Keratinocyte (primary cell): ENCODE measurements at regions not wholly inside any gene's neighbourhood (a gene's known extent, or its start where the extent isn't known, plus 50 kb on each side); places are given as distances from the start of the nearest gene placed in this dataset.

ENCODE experiments used
- DNase-seq: peaks from one replicate; pipeline ENCODE4 v3.0.0-alpha.2; 2011; ENCODE audit warnings: low read depth, missing footprints, low spot score
- FAIRE-seq: peaks from 2 replicates; lab custom pipeline; 2011; peaks lifted over from hg19 to GRCh38; lab: Jason Lieb, UNC
- H2AFZ ChIP-seq: 2 replicates; pipeline ENCODE4 v1.6.0; 2012; ENCODE audit warnings: low read length, control low read depth, inconsistent platforms; ENCODE audit not compliant: control insufficient read depth
- H3K27ac ChIP-seq: 2 replicates; pipeline ENCODE4 v1.5.1; 2011; ENCODE audit warnings: low read length; ENCODE audit not compliant: control insufficient read depth, insufficient read depth
- H3K27me3 ChIP-seq: 3 replicates; pipeline ENCODE4 v1.6.0; 2011; ENCODE audit warnings: low read length; ENCODE audit not compliant: control insufficient read depth, insufficient read depth; ENCODE audit errors: extremely low read depth
- H3K36me3 ChIP-seq, 2 experiments: 2 replicates in 1 of 2; 3 replicates in 1 of 2; pipeline ENCODE4 v1.5.1; 2011; ENCODE audit warnings: low read length in 2 of 2, mild to moderate bottlenecking in 1 of 2; ENCODE audit not compliant: control insufficient read depth in 2 of 2, insufficient read depth in 2 of 2; ENCODE audit errors: extremely low read depth in 1 of 2
- H3K4me1 ChIP-seq: 3 replicates; pipeline ENCODE4 v1.5.1; 2011; ENCODE audit warnings: low read length; ENCODE audit not compliant: control insufficient read depth, insufficient read depth; ENCODE audit errors: extremely low read depth
- H3K4me2 ChIP-seq: 3 replicates; pipeline ENCODE4 v1.6.0; 2011; ENCODE audit warnings: low read depth, low read length; ENCODE audit not compliant: control insufficient read depth, insufficient read depth; ENCODE audit errors: extremely low read depth
- H3K4me3 ChIP-seq, 3 experiments: fragments of 200-600 bp in 1 of 3; sonication (generic) in 1 of 3; 2 replicates in 2 of 3; 3 replicates in 1 of 3; pipeline ENCODE4 v1.5.1; 2011 to 2016; ENCODE audit warnings: low read length in 3 of 3, mild to moderate bottlenecking in 3 of 3, control low read depth in 2 of 3, inconsistent platforms in 1 of 3, low read depth in 1 of 3, mixed read lengths in 1 of 3, mixed run types in 1 of 3, moderate library complexity in 1 of 3; ENCODE audit not compliant: control insufficient read depth in 2 of 3, insufficient read depth in 2 of 3; ENCODE audit errors: extremely low read depth in 1 of 3
- H3K79me2 ChIP-seq: 2 replicates; pipeline ENCODE4 v1.6.0; 2012; ENCODE audit warnings: low read length; ENCODE audit not compliant: control insufficient read depth, insufficient read depth
- H3K9ac ChIP-seq: 3 replicates; pipeline ENCODE4 v1.6.0; 2011; ENCODE audit warnings: low read length; ENCODE audit not compliant: control insufficient read depth, insufficient read depth; ENCODE audit errors: extremely low read depth
- H3K9me1 ChIP-seq: 3 replicates; pipeline ENCODE4 v1.6.0; 2011; ENCODE audit warnings: low read length; ENCODE audit not compliant: control insufficient read depth, insufficient read depth; ENCODE audit errors: extremely low read depth
- H3K9me3 ChIP-seq: 2 replicates; pipeline ENCODE4 v1.5.1; 2012; ENCODE audit warnings: low read depth, low read length; ENCODE audit not compliant: control insufficient read depth
- H4K20me1 ChIP-seq: 3 replicates; pipeline ENCODE4 v1.6.0; 2011; ENCODE audit warnings: low read length; ENCODE audit not compliant: control insufficient read depth, insufficient read depth; ENCODE audit errors: extremely low read depth
- CTCF ChIP-seq, 3 experiments: IDR thresholded peaks in 1 of 3; conservative IDR thresholded peaks in 1 of 3; optimal IDR thresholded peaks in 1 of 3; 2 replicates in 2 of 3; 3 replicates in 1 of 3; pipeline versions ENCODE3 to v1.5.1; 2011; ENCODE audit warnings: low read length in 3 of 3, mild to moderate bottlenecking in 3 of 3, moderate library complexity in 2 of 3, control low read depth in 1 of 3, inconsistent platforms in 1 of 3; ENCODE audit not compliant: insufficient read depth in 2 of 3; ENCODE audit errors: extremely low read depth in 1 of 3
- EZH2 ChIP-seq: IDR thresholded peaks from one replicate; pipeline ENCODE4 v1.6.1; 2012; ENCODE audit warnings: inconsistent platforms, mild to moderate bottlenecking, low read length, moderate library complexity
- dilution Hi-C: fragments of 300-500 bp; cut with MboI; formaldehyde crosslinking; loops from one replicate; pipeline ENCODE4 v1.7.0; 2020; ENCODE audit warnings: low sequenced_read_pairs; ENCODE audit not compliant: extremely low pct_ligation_motif_present

DNA sequence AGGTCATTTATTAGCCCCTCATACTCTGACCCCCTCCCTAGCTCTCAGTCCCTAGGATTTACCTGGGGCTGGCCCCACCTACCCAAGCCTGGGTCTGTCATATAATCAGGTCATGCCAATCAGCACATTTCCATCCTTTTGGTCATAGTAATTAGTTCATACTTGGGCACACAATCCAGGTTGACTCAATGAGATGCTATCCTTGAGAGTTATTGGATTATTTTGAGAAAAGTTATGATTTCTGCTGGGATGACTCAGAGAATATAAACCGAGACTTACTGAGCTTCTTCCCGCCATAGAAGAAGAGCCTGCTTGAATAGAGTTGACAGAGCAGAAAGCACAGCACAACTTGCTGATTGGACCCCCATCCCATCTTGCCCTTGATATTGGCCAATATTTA, 331.5 kb downstream of the CBLN1 start:
- FAIRE-seq, result no peak

GRCh38 chr16:48949636-48950035, 332.0 kb downstream of the CBLN1 start:
- dilution Hi-C loops, result no loop called here
- Histone ChIP-seq H3K9ac (no peak overlapping the region), H3K9me3 (no peaks in the 10 kb centered on the region), H4K20me1 (no peaks in the 10 kb centered on the region), H3K4me3 (no peak overlapping the region), H3K9me1 (no peaks in the 10 kb centered on the region), H2AFZ (no peak overlapping the region), H3K79me2 (no peaks in the 10 kb centered on the region), H3K27ac (no peak overlapping the region), H3K4me1 (peaks cover 10% of the 10 kb centered on the region), H3K27me3 (no peaks in the 10 kb centered on the region), H3K36me3 (no peaks in the 10 kb centered on the region), H3K4me2 (no peak overlapping the region)
- FAIRE-seq (no peak), DNase-seq (peak; percentile 33)
- TF ChIP-seq EZH2 (no peak), CTCF (optimal IDR thresholded peaks at IDR 0.05 in 1 of 3, IDR thresholded peaks at IDR 0.05 in 1 of 3, conservative IDR thresholded peaks at IDR 0.05 in 1 of 3; ENCODE audit: extremely low read depth in 1 of 3, insufficient read depth in 2 of 3, low read length in 3 of 3) (no peak)

More for the DNA sequence above, 331.5 kb downstream of the CBLN1 start:
- Histone ChIP-seq H4K20me1 (no peaks in the 10 kb centered on the region), H3K36me3 (no peaks in the 10 kb centered on the region), H2AFZ (no peak overlapping the region), H3K27me3 (no peaks in the 10 kb centered on the region), H3K27ac (no peak overlapping the region), H3K9ac (no peak overlapping the region), H3K9me1 (no peaks in the 10 kb centered on the region), H3K4me3 (no peak overlapping the region), H3K4me1 (peaks cover 10% of the 10 kb centered on the region), H3K79me2 (no peaks in the 10 kb centered on the region), H3K4me2 (no peak overlapping the region), H3K9me3 (no peaks in the 10 kb centered on the region)
- no peak for DNase-seq
- TF ChIP-seq EZH2 (no peak), CTCF (optimal IDR thresholded peaks at IDR 0.05 in 1 of 3, IDR thresholded peaks at IDR 0.05 in 1 of 3, conservative IDR thresholded peaks at IDR 0.05 in 1 of 3; ENCODE audit: extremely low read depth in 1 of 3, insufficient read depth in 2 of 3, low read length in 3 of 3) (no peak)
- dilution Hi-C loops, result no loop called here
